SK-N-SH treated with all-trans-retinoic acid at 6 μM for 48 hours (cell line): ENCODE measurements at regions not wholly inside any gene's neighbourhood (a gene's known extent, or its start where the extent isn't known, plus 50 kb on each side); places are given as distances from the start of the nearest gene placed in this dataset.

Experiments used
- ATAC-seq: fragments of 200-7000 bp; cut with Tn5 transposase; 3 replicates; pipeline ENCODE4 v1.9.1; 2020; ENCODE audit warnings: mild to moderate bottlenecking, moderate library complexity
- ARNTL ChIP-seq: fragments of 450-650 bp; formaldehyde crosslinking; IDR thresholded peaks from 2 replicates; pipeline ENCODE4 v1.5.0; 2020; ENCODE audit warnings: low read depth, mild to moderate bottlenecking, moderate library complexity, borderline replicate concordance
- BACH2 ChIP-seq: fragments of 250-450 bp; sonication (Bioruptor Pico); IDR thresholded peaks from 2 replicates; pipeline ENCODE4 v1.9.0; 2021; ENCODE audit warnings: mild to moderate bottlenecking, borderline replicate concordance
- CSDC2 ChIP-seq: fragments of 250-450 bp; sonication (Bioruptor Pico); IDR thresholded peaks from 2 replicates; pipeline ENCODE4 v1.5.0; 2020; ENCODE audit warnings: mild to moderate bottlenecking, moderate library complexity
- ESRRG ChIP-seq: fragments of 250-450 bp; sonication (Bioruptor Pico); IDR thresholded peaks from 2 replicates; pipeline ENCODE4 v1.6.1; 2021; ENCODE audit warnings: mild to moderate bottlenecking
- OSR1 ChIP-seq: fragments of 250-450 bp; sonication (Bioruptor Pico); IDR thresholded peaks from 2 replicates; pipeline ENCODE4 v1.8.0; 2022; ENCODE audit warnings: moderate library complexity, mild to moderate bottlenecking, inconsistent platforms
- PPARA ChIP-seq: fragments of 250-450 bp; sonication (Bioruptor Pico); IDR thresholded peaks from 2 replicates; pipeline ENCODE4 v1.5.0; 2020; ENCODE audit warnings: mild to moderate bottlenecking, borderline replicate concordance
- RARB ChIP-seq: fragments of 250-450 bp; sonication (Bioruptor Pico); IDR thresholded peaks from 2 replicates; pipeline ENCODE4 v1.8.0; 2021; ENCODE audit warnings: mild to moderate bottlenecking, moderate library complexity
- SNAI2 ChIP-seq: fragments of 250-450 bp; sonication (Bioruptor Pico); IDR thresholded peaks from 2 replicates; pipeline ENCODE4 v1.5.0; 2020; ENCODE audit warnings: mild to moderate bottlenecking, moderate library complexity
- TOX ChIP-seq: fragments of 250-450 bp; sonication (Bioruptor Pico); IDR thresholded peaks from 2 replicates; pipeline ENCODE4 v1.8.0; 2021; ENCODE audit warnings: mild to moderate bottlenecking, moderate library complexity, borderline replicate concordance
- ZC3H10 ChIP-seq: fragments of 250-450 bp; sonication (Bioruptor Pico); IDR thresholded peaks from 2 replicates; pipeline ENCODE4 v1.5.1; 2021; ENCODE audit warnings: mild to moderate bottlenecking, moderate library complexity
- ZFP3 ChIP-seq: fragments of 250-450 bp; sonication (Bioruptor Pico); IDR thresholded peaks from 2 replicates; pipeline ENCODE4 v1.5.0; 2020; ENCODE audit warnings: mild to moderate bottlenecking, moderate library complexity
- TF ChIP-seq, protein P1 (sequence below): fragments of 250-450 bp; sonication (Bioruptor Pico); IDR thresholded peaks from 2 replicates; pipeline ENCODE4 v1.5.1; 2021; ENCODE audit warnings: mild to moderate bottlenecking, moderate library complexity
- TF ChIP-seq, protein P2 (sequence below): fragments of 250-450 bp; sonication (Bioruptor Pico); IDR thresholded peaks from 2 replicates; pipeline ENCODE4 v1.8.0; 2021; ENCODE audit warnings: low read depth, mild to moderate bottlenecking, moderate library complexity, borderline replicate concordance
- TF ChIP-seq, protein P3 (sequence below): fragments of 250-450 bp; sonication (Bioruptor Pico); IDR thresholded peaks from 2 replicates; pipeline ENCODE4 v1.5.0; 2020; ENCODE audit warnings: mild to moderate bottlenecking, moderate library complexity
- TF ChIP-seq, protein P4 (sequence below): fragments of 250-450 bp; sonication (Bioruptor Pico); IDR thresholded peaks from 2 replicates; pipeline ENCODE4 v1.5.1; 2020; ENCODE audit warnings: low read depth, mild to moderate bottlenecking, moderate library complexity
- TF ChIP-seq, protein P5 (sequence below): fragments of 250-450 bp; sonication (Bioruptor Pico); IDR thresholded peaks from 2 replicates; pipeline ENCODE4 v1.8.0; 2020; ENCODE audit warnings: mild to moderate bottlenecking, moderate library complexity, borderline replicate concordance

DNA sequence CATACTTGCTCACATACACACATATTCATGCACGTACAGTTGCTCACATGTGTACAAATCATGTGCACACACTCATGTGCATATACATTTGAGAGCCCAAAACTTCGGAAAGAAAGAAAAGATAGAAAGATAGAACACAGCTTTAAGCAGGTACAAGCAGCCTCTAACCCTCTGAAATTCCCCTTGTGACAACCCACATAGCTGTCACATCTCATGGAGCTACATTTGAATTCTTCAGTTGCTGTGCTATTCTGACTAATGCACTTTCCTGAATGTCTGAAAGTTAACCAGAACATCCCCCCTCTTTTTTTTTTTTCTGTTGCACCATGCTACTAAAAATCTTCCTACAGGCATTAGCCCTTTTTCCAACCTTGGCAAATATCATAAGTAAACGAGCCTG is 51.9 kb upstream of the KCNA5 start (continued):
- TF ChIP-seq RARB (CRISPR knock-in tag) (no peak), BACH2 (CRISPR knock-in tag) (no peak), ZFP3 (CRISPR knock-in tag) (no peak), ESRRG (no peak)
- TF ChIP-seq, protein P1, sequence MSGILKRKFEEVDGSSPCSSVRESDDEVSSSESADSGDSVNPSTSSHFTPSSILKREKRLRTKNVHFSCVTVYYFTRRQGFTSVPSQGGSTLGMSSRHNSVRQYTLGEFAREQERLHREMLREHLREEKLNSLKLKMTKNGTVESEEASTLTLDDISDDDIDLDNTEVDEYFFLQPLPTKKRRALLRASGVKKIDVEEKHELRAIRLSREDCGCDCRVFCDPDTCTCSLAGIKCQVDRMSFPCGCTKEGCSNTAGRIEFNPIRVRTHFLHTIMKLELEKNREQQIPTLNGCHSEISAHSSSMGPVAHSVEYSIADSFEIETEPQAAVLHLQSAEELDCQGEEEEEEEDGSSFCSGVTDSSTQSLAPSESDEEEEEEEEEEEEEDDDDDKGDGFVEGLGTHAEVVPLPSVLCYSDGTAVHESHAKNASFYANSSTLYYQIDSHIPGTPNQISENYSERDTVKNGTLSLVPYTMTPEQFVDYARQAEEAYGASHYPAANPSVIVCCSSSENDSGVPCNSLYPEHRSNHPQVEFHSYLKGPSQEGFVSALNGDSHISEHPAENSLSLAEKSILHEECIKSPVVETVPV (CRISPR knock-in tag), result no peak
- TF ChIP-seq, protein P2, sequence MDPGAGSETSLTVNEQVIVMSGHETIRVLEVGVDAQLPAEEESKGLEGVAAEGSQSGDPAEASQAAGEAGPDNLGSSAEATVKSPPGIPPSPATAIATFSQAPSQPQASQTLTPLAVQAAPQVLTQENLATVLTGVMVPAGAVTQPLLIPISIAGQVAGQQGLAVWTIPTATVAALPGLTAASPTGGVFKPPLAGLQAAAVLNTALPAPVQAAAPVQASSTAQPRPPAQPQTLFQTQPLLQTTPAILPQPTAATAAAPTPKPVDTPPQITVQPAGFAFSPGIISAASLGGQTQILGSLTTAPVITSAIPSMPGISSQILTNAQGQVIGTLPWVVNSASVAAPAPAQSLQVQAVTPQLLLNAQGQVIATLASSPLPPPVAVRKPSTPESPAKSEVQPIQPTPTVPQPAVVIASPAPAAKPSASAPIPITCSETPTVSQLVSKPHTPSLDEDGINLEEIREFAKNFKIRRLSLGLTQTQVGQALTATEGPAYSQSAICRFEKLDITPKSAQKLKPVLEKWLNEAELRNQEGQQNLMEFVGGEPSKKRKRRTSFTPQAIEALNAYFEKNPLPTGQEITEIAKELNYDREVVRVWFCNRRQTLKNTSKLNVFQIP (CRISPR knock-in tag), result no peak
- TF ChIP-seq, all 23 proteins: peak for 0

DNA sequence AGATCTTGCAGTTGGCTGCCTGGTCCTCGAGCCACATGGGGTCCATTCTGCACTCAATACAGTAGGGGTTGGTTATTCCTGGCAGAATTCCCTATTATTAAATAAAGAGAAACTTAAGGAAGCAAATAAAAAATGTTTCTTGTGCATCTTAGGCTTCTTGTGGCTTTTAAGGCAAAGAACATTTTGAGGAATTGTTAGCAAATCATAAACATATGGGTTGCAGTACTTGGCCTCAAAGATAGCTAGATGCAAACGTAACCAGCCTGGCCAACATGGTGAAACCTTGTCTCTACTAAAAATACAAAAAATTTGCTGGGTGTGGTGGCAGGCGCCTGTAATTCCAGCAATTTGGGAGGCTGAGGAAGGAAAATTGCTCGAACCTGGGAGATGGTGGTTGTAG is 50.8 kb upstream of the KCNA5 start:
- no peak for ATAC-seq
- TF ChIP-seq SNAI2, result no peak
- TF ChIP-seq CSDC2 (CRISPR knock-in tag), result no peak
- TF ChIP-seq, protein P2 (CRISPR knock-in tag), result no peak
- TF ChIP-seq PPARA (CRISPR knock-in tag), result no peak
- no peak for TF ChIP-seq ESRRG
- no peak for TF ChIP-seq ARNTL (CRISPR knock-in tag)
- TF ChIP-seq ZC3H10 (CRISPR knock-in tag), result no peak
- TF ChIP-seq, protein P3, sequence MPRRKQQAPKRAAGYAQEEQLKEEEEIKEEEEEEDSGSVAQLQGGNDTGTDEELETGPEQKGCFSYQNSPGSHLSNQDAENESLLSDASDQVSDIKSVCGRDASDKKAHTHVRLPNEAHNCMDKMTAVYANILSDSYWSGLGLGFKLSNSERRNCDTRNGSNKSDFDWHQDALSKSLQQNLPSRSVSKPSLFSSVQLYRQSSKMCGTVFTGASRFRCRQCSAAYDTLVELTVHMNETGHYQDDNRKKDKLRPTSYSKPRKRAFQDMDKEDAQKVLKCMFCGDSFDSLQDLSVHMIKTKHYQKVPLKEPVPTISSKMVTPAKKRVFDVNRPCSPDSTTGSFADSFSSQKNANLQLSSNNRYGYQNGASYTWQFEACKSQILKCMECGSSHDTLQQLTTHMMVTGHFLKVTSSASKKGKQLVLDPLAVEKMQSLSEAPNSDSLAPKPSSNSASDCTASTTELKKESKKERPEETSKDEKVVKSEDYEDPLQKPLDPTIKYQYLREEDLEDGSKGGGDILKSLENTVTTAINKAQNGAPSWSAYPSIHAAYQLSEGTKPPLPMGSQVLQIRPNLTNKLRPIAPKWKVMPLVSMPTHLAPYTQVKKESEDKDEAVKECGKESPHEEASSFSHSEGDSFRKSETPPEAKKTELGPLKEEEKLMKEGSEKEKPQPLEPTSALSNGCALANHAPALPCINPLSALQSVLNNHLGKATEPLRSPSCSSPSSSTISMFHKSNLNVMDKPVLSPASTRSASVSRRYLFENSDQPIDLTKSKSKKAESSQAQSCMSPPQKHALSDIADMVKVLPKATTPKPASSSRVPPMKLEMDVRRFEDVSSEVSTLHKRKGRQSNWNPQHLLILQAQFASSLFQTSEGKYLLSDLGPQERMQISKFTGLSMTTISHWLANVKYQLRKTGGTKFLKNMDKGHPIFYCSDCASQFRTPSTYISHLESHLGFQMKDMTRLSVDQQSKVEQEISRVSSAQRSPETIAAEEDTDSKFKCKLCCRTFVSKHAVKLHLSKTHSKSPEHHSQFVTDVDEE (CRISPR knock-in tag), result no peak
- no peak for TF ChIP-seq RARB (CRISPR knock-in tag)
- no peak for TF ChIP-seq TOX
- TF ChIP-seq, protein P4, sequence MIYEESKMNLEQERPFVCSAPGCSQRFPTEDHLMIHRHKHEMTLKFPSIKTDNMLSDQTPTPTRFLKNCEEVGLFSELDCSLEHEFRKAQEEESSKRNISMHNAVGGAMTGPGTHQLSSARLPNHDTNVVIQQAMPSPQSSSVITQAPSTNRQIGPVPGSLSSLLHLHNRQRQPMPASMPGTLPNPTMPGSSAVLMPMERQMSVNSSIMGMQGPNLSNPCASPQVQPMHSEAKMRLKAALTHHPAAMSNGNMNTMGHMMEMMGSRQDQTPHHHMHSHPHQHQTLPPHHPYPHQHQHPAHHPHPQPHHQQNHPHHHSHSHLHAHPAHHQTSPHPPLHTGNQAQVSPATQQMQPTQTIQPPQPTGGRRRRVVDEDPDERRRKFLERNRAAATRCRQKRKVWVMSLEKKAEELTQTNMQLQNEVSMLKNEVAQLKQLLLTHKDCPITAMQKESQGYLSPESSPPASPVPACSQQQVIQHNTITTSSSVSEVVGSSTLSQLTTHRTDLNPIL, result no peak
- no peak for TF ChIP-seq OSR1 (CRISPR knock-in tag)
- TF ChIP-seq, protein P5, sequence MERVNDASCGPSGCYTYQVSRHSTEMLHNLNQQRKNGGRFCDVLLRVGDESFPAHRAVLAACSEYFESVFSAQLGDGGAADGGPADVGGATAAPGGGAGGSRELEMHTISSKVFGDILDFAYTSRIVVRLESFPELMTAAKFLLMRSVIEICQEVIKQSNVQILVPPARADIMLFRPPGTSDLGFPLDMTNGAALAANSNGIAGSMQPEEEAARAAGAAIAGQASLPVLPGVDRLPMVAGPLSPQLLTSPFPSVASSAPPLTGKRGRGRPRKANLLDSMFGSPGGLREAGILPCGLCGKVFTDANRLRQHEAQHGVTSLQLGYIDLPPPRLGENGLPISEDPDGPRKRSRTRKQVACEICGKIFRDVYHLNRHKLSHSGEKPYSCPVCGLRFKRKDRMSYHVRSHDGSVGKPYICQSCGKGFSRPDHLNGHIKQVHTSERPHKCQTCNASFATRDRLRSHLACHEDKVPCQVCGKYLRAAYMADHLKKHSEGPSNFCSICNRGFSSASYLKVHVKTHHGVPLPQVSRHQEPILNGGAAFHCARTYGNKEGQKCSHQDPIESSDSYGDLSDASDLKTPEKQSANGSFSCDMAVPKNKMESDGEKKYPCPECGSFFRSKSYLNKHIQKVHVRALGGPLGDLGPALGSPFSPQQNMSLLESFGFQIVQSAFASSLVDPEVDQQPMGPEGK (CRISPR knock-in tag), result no peak
- TF ChIP-seq, all 23 proteins: peak for 0
